HUES64 (cell line): ENCODE measurements at regions not wholly inside any gene's neighbourhood (a gene's known extent, or its start where the extent isn't known, plus 50 kb on each side); places are given as distances from the start of the nearest gene placed in this dataset.
"Not testable (repeated sequence)": the region's sequence is repeated elsewhere in the genome, so short reads cannot be mapped to it uniquely, and the experiment has no call there.

Source experiments
- H3K27ac ChIP-seq: 2 replicates; pipeline ENCODE4 v1.7.0; 2013; ENCODE audit warnings: low read depth, low read length, inconsistent platforms
- H3K27me3 ChIP-seq: 2 replicates; pipeline ENCODE4 v1.6.1; 2013; ENCODE audit warnings: mild to moderate bottlenecking, low read length; ENCODE audit not compliant: insufficient read depth
- H3K36me3 ChIP-seq: 2 replicates; pipeline ENCODE4 v1.6.1; 2013; ENCODE audit warnings: mild to moderate bottlenecking, low read length; ENCODE audit not compliant: insufficient read depth
- H3K4me1 ChIP-seq: 2 replicates; pipeline ENCODE4 v1.6.1; 2013; ENCODE audit warnings: mild to moderate bottlenecking, low read length, moderate library complexity; ENCODE audit not compliant: insufficient read depth
- H3K4me3 ChIP-seq: 2 replicates; pipeline ENCODE4 v1.5.1; 2013; ENCODE audit warnings: mild to moderate bottlenecking, low read length, moderate library complexity
- H3K9ac ChIP-seq: 2 replicates; pipeline ENCODE4 v1.6.1; 2013; ENCODE audit warnings: mild to moderate bottlenecking, low read depth, low read length
- H3K9me3 ChIP-seq: 2 replicates; pipeline ENCODE4 v1.6.1; 2013; ENCODE audit warnings: low read depth, low read length; ENCODE audit not compliant: insufficient read depth
- WGBS: fragments of 150-250, 120-280 bp; methylation state at CpG from one replicate; pipeline ENCODE4 v1.1.7; 2013; ENCODE audit warnings: missing lambda C conversion rate; 5-methylcytosine and 5-hydroxymethylcytosine counted together

GRCh38 chr18:78494204-78495085 is 485.2 kb upstream of the SALL3 start:
- Histone ChIP-seq H3K36me3 (no peaks in the 10 kb centered on the region), H3K27me3 (no peaks in the 10 kb centered on the region), H3K27ac (no peak overlapping the region), H3K4me3 (no peak overlapping the region), H3K4me1 (no peaks in the 10 kb centered on the region), H3K9me3 (peaks cover 7% of the 10 kb centered on the region; the same call in 1 of the 2 replicates), H3K9ac (no peak overlapping the region)
- WGBS: 92% methylated on average over 22 of the region's 22 CpGs

- peaks cover 7% of the 10 kb centered on the region; the same call in 1 of the 2 replicates for H3K9me3 ChIP-seq
- no peaks in the 10 kb centered on the region for H3K27me3 ChIP-seq
- no peak overlapping the region for H3K9ac ChIP-seq
- H3K4me3 ChIP-seq: no peak overlapping the region
- H3K36me3 ChIP-seq: no peaks in the 10 kb centered on the region
- 98% methylated on average over 14 of the region's 14 CpGs for WGBS
- no peaks in the 10 kb centered on the region for H3K4me1 ChIP-seq
- H3K27ac ChIP-seq: no peak overlapping the region
Observed at GRCh38 chr18:78495550-78495949, 484.1 kb upstream of the SALL3 start.

GRCh38 chr18:78496079-78496478 is 483.5 kb upstream of the SALL3 start:
- Histone ChIP-seq H3K4me1 (no peaks in the 10 kb centered on the region), H3K4me3 (no peak overlapping the region), H3K9me3 (peaks cover 7% of the 10 kb centered on the region; the same call in 1 of the 2 replicates), H3K27me3 (no peaks in the 10 kb centered on the region), H3K9ac (no peak overlapping the region), H3K36me3 (no peaks in the 10 kb centered on the region), H3K27ac (no peak overlapping the region)
- 94% methylated on average over 16 of the region's 16 CpGs for WGBS

- Histone ChIP-seq H3K27ac (no peak overlapping the region), H3K4me1 (no peaks in the 10 kb centered on the region), H3K36me3 (no peaks in the 10 kb centered on the region), H3K4me3 (no peak overlapping the region), H3K9me3 (peaks cover 7% of the 10 kb centered on the region; the same call in 1 of the 2 replicates), H3K27me3 (no peaks in the 10 kb centered on the region), H3K9ac (no peak overlapping the region)
- WGBS: 94% methylated on average over 13 of the region's 13 CpGs
Observed at GRCh38 chr18:78497641-78498040, 482.0 kb upstream of the SALL3 start.

GRCh38 chr18:78499586-78499985 is 480.0 kb upstream of the SALL3 start:
- Histone ChIP-seq H3K36me3 (no peaks in the 10 kb centered on the region), H3K4me1 (no peaks in the 10 kb centered on the region), H3K27me3 (no peaks in the 10 kb centered on the region), H3K9me3 (no peaks in the 10 kb centered on the region), H3K4me3 (no peak overlapping the region), H3K9ac (no peak overlapping the region), H3K27ac (no peak overlapping the region)
- 95% methylated on average over 15 of the region's 15 CpGs for WGBS

- Histone ChIP-seq H3K27me3 (no peaks in the 10 kb centered on the region), H3K9ac (no peak overlapping the region), H3K4me3 (no peak overlapping the region), H3K36me3 (no peaks in the 10 kb centered on the region), H3K9me3 (no peaks in the 10 kb centered on the region), H3K27ac (no peak overlapping the region), H3K4me1 (no peaks in the 10 kb centered on the region)
- WGBS: 93% methylated on average over 7 of the region's 7 CpGs
Observed at GRCh38 chr18:78501251-78501650, 478.4 kb upstream of the SALL3 start.

GRCh38 chr18:78503129-78503528 is 476.5 kb upstream of the SALL3 start:
- WGBS: 95% methylated on average over 15 of the region's 15 CpGs
- Histone ChIP-seq H3K9ac (no peak overlapping the region), H3K27ac (no peak overlapping the region)

GRCh38 chr18:78505851-78506461 is 473.7 kb upstream of the SALL3 start:
- H3K36me3 ChIP-seq: no peaks in the 10 kb centered on the region
- no peaks in the 10 kb centered on the region for H3K9me3 ChIP-seq
- 65% methylated on average over 30 of the region's 30 CpGs for WGBS

More at GRCh38 chr18:78503129-78503528, 476.5 kb upstream of the SALL3 start:
- H3K27me3 ChIP-seq: no peaks in the 10 kb centered on the region
- H3K9me3 ChIP-seq: no peaks in the 10 kb centered on the region
- no peaks in the 10 kb centered on the region for H3K4me1 ChIP-seq
- H3K36me3 ChIP-seq: no peaks in the 10 kb centered on the region
- no peak overlapping the region for H3K4me3 ChIP-seq

GRCh38 chr18:78507217-78507616 is 472.4 kb upstream of the SALL3 start:
- no peak overlapping the region for H3K4me3 ChIP-seq
- no peak overlapping the region for H3K9ac ChIP-seq
- no peaks in the 10 kb centered on the region for H3K27me3 ChIP-seq
- no peak overlapping the region for H3K27ac ChIP-seq
- WGBS: 94% methylated on average over 12 of the region's 12 CpGs
- H3K4me1 ChIP-seq: no peaks in the 10 kb centered on the region
- no peaks in the 10 kb centered on the region for H3K9me3 ChIP-seq
- H3K36me3 ChIP-seq: no peaks in the 10 kb centered on the region

More at GRCh38 chr18:78505851-78506461, 473.7 kb upstream of the SALL3 start:
- Histone ChIP-seq H3K27me3 (no peaks in the 10 kb centered on the region), H3K9ac (no peak overlapping the region), H3K27ac (peak overlapping the region; percentile 13; the same call in 1 of the 2 replicates), H3K4me3 (no peak overlapping the region), H3K4me1 (no peaks in the 10 kb centered on the region)

GRCh38 chr18:78508228-78508824 is 471.3 kb upstream of the SALL3 start:
- 96% methylated on average over 18 of the region's 19 CpGs for WGBS
- not testable (repeated sequence) for H3K4me1 ChIP-seq, H3K27me3 ChIP-seq, H3K27ac ChIP-seq, H3K9me3 ChIP-seq, H3K4me3 ChIP-seq, H3K9ac ChIP-seq, H3K36me3 ChIP-seq

- no peak overlapping the region for H3K9ac ChIP-seq
- H3K4me1 ChIP-seq: no peaks in the 10 kb centered on the region
- H3K4me3 ChIP-seq: no peak overlapping the region
- H3K27ac ChIP-seq: no peak overlapping the region
- no peaks in the 10 kb centered on the region for H3K36me3 ChIP-seq
- no peaks in the 10 kb centered on the region for H3K9me3 ChIP-seq
- 73% methylated on average over 7 of the region's 7 CpGs for WGBS
- no peaks in the 10 kb centered on the region for H3K27me3 ChIP-seq
Observed at GRCh38 chr18:78510091-78510490, 469.5 kb upstream of the SALL3 start.
